ENCODE measurements at regions not wholly inside any gene's neighbourhood (a gene's known extent, or its start where the extent isn't known, plus 50 kb on each side); places are given as distances from the start of the nearest gene placed in this dataset.

- TF ChIP-seq, protein P1, sequence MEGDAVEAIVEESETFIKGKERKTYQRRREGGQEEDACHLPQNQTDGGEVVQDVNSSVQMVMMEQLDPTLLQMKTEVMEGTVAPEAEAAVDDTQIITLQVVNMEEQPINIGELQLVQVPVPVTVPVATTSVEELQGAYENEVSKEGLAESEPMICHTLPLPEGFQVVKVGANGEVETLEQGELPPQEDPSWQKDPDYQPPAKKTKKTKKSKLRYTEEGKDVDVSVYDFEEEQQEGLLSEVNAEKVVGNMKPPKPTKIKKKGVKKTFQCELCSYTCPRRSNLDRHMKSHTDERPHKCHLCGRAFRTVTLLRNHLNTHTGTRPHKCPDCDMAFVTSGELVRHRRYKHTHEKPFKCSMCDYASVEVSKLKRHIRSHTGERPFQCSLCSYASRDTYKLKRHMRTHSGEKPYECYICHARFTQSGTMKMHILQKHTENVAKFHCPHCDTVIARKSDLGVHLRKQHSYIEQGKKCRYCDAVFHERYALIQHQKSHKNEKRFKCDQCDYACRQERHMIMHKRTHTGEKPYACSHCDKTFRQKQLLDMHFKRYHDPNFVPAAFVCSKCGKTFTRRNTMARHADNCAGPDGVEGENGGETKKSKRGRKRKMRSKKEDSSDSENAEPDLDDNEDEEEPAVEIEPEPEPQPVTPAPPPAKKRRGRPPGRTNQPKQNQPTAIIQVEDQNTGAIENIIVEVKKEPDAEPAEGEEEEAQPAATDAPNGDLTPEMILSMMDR (IDR thresholded peaks at IDR 0.05; ENCODE audit: extremely low read depth in 1 of 2, insufficient read depth in 1 of 2, low read depth in 1 of 2, low read length in 2 of 2): no peak
- TF ChIP-seq POLR2A (IDR thresholded peaks at IDR 0.05; ENCODE audit: low read depth, low read length): no peak
- TF ChIP-seq GATA2 (IDR thresholded peaks at IDR 0.05; ENCODE audit: insufficient read depth, insufficient read length, low read depth, low read length): no peak
- TF ChIP-seq FOS (IDR thresholded peaks at IDR 0.05; ENCODE audit: borderline replicate concordance, insufficient read depth, low read length): no peak
Measured at GRCh38 chr2:10205162-10205475, 82.6 kb downstream of the RRM2 start.

All from endothelial cell of umbilical vein (primary cell).